Renal cortical epithelial cell (primary cell): ENCODE measurements at regions not wholly inside any gene's neighbourhood (a gene's known extent, or its start where the extent isn't known, plus 50 kb on each side); places are given as distances from the start of the nearest gene placed in this dataset.
"Not testable (repeated sequence)": the region's sequence is repeated elsewhere in the genome, so short reads cannot be mapped to it uniquely, and the experiment has no call there.

ENCODE experiments used
- DNase-seq: peaks from one replicate; pipeline ENCODE4 v3.0.0-alpha.2; 2011; ENCODE audit warnings: low read depth

DNA sequence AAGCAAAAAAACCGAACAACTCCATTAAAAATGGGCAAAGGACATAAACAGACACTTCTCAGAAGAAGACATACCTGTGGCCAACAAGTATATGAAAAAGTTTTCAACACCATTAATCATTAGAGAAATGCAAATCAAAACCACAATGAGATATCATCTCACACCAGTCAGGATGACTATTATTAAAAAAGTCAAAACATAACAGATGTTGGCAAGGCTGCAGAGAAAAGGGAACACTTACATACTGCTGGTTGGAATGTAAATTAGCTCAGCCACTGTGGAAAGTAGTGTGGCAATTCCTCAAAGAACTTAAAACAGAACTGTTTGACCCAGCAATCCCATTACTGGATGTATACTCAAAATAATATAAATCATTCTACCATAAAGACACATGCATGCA is 436.3 kb downstream of the KLHL13 start:
- DNase-seq = no peak

DNA sequence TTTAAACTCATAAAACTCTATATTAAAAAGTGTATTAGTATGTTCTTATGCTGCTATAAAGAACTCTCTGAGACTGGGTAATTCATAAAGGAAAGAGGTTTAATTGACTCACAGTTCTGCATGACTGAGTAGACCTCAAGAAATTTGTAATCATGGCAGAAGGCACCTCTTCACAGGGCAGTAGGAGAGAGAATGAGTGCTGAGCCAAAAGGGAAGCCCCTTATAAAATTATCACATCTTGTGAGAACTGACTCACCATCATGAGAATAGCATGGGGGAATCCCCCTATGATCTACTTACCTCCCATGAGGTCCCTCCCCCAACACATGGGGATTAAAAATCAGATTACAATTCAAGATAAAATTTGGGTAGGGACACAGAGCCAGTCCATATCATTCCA is 463.2 kb downstream of the KLHL13 start:
- peak; percentile 4 for DNase-seq

DNA sequence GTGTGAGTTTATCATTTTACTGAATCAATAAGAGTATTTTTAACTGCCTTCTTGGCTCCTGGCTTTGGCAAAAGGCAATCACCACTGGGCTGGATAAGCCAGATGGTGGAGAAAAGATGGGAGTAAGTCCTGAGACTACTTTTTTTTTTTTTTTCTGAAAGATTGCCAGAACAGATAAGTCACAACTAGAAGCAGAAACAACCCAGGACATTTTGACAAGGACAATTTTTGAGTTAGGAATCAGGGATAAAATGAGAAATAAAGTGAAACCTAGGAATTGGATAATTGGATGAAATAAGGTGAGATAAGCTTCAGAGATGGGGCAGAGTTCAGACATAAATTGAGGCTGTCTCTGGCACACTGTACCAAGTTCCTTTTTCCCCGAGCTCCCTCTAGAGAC is 471.0 kb downstream of the KLHL13 start:
- DNase-seq = no peak

DNA sequence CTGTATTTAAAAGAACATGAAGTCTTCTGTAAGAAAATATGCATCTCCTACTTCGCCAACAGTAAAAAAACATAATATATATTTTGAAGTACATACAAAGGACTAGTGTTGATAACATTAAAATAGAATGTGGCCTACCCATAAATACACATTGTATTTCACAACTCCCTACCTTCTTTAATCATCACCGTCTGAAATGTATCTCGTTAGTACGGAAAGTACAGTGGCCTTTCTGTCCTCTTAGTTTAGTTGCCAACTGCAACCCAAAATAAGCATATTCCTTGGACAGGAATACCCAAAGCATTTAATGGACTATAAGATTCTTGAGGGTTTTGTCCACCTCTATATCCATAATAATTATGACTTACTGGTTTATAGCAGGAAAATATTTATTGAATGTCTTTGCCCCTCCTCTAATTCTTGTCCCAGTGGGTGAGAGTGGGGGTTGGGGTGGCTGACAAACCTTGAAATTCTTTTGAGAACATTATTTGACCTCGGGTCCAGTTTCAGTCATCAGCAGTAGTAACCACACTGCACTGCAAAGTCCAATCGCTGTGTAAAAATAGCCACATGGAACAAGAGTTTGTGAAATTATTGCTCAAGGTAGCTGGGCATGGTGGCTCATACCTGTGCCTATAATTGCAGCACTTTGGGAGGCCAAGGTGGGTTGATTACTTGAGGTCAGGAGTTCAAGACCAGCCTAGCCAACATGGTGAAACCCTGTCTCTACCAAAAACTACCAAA is 474.5 kb downstream of the KLHL13 start:
- DNase-seq = peak; percentile 2

DNA sequence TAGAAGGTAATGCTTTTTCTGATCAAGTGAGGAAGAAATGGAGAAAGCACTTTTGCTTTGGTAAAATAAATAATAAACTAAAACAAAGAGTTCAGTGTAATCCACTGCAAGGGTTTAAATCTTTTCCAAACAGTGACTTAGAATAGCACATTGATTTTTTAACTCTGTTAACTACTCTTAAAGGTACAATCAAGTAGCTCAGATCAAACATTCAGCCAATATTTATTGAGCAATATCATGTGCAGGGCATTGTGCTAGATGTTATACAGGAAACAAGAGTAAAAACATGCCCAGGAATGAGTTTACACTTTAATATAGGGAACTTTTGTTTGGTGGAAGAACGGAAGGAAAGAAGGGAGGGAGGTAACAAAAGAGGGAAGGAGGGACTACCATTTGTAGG is 479.8 kb downstream of the KLHL13 start:
- DNase-seq = no peak

DNA sequence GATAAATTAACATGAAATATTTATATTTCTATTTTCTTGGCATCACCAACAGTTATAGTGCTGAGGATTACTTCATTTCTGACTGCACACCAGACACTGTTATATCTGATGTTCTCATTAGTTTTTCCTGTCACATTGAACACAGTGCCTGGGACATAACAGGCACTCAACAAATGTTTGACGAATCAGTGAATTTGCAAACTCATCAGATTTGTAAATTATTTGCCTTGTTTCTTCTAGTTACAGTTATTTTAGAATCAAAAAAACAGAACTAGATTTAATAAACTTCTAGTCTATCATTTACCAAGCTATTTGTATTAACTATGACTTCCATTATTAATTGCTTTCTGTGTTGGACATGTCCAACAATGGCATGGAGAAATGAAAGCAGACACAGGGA is 483.3 kb downstream of the KLHL13 start:
- DNase-seq = no peak

DNA sequence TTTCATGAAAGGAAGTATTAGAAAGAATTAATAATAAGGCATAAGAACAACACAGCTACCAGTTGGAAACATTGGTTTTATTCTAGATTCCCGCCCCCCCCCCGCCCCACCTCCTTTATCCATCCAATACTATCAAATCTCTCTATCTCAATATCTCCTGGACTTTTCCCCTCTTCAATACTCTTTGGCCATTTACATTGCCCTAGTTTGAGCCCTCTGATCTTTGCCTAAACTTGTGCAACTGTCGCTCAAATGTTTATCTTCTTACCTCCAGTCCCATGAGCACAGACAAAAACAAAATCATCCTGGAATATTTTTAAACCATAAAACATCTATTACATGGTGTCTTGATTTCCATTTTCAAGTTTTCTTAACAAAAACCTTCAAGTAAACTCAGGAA is 488.2 kb downstream of the KLHL13 start:
- no peak for DNase-seq

DNA sequence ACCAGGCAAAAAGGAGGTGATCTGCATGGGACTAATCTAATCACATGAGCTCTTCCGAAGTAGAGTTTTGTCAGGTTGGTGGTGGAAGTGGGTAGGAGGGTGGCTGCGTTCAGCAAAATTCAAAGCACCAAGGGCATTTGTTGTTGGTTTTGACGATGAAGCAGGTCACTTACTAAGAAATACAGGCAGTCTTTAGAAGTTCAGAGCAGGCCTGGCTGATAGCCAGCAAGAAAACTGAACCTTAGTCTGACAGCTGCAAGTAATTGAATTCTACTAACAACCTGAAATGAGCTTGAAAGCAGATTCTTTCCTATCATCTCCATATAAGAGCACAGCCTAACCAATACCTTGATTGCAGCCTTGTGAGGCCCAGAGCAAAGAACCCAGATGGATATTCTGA is 505.8 kb downstream of the KLHL13 start:
- DNase-seq = no peak

DNA sequence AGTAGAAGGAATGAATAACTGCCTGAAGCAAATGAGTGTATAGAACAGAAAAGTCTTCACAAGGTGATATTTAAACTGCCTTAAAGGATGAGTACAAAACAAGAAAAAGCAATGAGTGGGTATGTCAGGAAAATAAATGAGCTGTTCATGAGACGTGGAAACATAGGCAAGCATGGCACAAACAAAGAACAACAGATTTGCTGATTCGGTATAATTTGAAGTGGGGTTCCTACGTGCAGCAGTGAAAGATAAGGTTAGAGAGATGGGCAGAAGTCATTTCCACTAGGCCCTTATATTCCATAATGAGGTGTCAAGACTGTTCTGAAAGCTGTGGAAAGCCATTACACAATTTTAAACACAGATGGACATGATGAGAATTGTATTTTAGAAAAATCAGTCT is 506.6 kb downstream of the KLHL13 start:
- DNase-seq = no peak

DNA sequence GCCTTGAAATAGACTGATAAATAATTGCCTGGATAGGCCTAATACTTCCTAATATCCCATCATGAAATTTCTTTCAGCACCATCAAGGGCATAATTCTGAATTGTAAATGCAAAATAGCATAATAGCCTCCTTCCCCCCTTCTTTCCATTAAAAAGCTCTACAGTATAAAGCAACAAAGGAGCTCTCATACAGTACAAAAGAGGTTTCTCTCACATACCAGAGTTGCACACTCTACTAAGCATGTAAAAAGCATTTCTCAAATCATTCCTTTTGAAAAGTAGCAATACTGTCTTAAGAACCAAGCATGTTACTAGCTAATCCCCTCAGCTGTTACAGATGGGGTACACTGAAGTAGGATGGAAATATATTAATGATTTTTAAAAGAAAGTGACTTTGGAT is 509.0 kb downstream of the KLHL13 start:
- DNase-seq = no peak

DNA sequence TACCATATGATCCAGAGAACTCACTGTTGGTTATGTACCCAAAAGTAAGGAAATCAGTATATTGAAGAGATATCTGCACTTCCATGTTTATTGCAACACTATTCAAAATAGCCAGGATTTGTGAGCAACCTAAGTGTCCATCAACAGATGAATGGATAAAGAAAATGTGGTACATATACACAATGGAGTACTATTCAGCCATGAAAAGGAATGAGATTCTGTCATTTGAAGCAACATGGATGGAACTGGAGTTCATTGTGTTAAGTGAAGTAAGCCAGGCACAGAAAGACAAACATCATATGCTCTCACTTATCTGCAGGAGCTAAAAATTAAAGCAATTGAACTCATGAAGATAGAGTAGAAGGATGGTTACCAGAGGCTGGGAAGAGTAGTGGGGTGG is 510.5 kb downstream of the KLHL13 start:
- not testable (repeated sequence) for DNase-seq

DNA sequence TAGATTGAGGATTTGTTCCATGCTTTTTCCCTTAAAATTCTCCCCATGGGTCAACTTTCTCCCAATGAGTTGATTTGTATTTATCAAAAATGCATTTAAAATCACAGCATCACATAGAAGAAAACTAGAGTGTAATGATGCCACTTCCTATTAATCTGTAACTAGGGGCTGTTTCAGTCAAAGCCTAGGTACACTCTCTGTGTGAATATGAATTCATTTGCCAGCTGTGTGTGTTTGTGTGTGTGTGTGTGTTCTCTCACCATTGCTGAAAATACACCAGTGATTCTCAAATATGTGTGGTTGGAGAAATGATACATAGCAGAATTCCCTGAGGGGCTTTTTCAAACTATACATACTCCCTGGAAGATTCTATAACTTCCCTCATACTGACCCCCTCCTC is 546.5 kb downstream of the KLHL13 start:
- no peak for DNase-seq

DNA sequence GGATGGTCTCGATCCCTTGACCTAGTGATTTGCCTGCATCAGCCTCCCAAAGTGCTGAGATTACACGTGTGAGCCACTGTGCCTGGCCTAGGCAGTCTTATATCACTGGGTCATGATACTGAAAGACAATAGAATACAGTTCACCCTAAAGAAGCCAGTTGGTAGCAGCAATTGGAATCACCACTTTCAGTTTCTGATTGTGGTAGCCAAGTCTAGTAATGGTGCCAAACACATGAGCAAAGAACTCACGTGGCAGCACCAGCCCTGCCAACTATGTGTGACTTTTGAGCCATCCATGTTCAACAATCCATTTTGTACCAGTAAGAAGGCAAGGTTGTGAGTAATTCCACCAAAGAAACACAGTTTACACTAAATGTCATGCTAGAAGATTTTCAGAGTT is 548.4 kb downstream of the KLHL13 start:
- DNase-seq = no peak

DNA sequence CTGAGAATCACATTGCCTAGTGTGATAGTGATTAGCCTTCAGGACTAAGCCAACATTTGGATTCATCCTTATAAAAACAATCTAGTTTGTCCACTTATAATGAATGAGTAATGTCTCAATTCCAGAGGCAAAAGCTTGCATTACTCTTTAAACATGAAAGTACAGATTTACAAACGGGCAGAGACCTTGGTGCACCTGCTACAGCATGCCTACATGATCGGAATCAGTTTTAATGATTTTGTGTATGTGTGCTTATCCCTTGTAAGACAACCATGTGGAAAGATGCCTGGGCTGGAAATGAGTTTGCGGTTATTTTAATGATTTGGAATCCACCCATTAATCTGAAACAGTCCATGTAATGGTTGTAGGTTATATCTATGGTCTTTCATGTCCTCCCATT is 572.7 kb downstream of the KLHL13 start:
- no peak for DNase-seq

DNA sequence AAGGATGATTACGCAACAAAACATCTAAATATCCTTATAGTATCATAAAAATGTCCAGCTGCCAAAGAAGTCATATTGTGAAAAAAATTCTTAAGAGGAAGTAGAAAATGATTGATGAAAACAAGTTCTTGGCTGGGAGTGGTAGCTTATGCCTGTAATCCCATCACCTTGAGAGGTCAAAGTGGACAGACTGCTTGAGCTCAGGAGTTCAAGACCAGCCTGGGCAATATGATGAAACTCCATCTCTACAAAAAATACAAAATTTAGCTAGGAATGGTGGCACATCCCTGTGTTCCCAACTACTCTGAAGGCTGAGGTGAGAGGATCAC is 577.6 kb downstream of the KLHL13 start:
- no peak for DNase-seq

DNA sequence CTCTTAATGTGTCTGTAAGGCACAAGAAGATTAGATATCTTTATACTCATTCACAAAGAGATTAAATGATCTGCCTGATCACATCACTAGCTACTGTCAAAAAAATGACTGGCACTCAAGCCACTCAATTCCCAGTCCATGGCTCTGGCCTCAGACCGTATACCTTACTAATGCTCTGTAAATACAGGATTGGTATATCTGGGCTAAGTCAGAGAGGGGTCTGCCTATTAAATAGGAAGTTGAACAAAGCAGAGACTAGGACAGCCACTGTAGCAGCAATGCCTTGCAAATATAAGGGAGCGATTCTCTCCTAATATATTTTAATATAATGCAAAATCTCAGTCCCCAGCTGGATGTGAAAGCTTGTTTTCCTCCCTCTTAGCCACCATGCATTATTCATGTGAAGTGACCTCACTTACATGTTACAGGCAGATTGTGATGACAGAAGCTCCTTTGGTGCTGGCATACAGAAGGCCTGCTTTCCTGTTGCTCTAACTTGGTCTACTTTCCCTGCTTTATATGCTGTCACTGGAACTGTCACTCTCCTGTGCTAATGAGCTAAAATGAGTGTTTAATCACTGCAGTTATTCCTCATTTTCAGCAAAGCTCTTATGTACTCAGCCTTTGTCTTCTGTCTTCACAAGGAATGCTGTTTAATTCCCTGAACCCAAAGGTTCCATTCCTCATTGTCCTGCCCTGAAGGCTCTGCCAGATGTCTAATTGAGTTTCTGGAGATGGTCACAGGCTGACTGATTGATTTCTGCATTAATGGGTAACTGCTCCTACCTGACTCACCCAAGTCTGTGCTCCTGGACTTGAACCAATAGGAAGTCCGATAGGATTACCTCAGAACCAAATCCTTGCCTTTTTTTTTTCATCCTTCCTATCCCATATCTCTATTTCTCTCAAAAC is 578.2 kb downstream of the KLHL13 start:
- DNase-seq = peak; percentile 71

DNA sequence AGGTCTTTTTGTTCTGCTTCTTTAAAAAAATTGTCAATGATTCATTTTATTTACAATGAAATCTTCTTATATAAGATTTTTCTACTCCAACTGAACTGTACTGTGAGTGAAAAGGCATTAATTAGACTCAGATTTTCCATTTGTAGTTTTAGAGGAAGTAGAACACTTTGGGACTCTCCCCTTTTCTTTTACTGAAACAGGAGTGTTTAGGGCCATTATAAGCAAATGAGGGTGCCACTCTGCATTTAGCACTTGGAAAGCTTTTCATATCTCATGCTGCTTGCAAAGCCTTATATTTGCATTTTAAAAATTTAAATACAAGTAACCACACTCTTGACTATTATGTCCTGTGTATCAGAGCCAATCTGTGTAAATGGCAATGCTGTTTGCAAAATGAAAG is 584.3 kb downstream of the KLHL13 start:
- DNase-seq = no peak

DNA sequence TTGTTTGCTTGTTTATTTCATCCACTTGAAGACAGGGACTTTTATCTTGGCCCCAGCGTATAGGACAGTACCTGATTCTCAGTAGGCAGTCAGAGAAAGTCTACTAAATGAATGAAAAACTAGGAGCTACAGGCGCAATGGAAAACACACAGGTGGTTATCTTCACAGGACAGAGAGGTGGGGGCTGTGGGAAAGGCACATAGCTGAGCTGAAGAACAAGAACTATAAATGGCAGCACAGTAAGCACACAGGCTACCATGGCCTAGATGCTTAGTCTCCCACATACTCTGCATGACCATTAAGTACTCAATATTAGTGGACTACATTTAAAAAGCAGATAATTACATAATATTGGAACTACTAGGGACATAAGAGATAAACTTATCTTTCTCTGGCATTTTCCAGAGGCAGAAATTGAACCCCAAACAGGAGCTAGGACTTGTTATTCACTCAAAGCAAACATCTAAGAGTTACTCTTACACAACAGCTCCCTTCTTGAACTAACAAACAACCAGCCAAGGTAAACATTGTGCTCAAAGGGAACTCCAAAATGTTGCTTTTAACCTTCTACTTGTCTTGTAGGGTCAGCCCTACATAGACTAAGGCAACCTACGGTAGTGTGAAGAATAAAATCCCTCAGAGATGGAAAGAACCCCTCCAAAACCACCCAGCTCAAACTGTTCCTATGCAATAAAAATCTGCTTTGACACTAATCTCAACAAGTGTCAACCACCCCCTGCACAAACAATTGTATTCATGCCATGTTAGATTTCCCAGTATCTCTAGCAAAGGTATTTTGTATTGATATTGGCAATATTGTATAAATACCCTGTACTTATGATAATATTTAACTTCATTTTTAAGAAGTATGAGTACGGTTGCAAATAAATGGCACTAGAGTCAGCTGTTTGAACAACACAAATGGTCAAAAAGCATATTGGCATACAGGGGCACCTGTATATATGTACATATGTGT is 593.6 kb downstream of the KLHL13 start:
- peak; percentile 6 for DNase-seq

DNA sequence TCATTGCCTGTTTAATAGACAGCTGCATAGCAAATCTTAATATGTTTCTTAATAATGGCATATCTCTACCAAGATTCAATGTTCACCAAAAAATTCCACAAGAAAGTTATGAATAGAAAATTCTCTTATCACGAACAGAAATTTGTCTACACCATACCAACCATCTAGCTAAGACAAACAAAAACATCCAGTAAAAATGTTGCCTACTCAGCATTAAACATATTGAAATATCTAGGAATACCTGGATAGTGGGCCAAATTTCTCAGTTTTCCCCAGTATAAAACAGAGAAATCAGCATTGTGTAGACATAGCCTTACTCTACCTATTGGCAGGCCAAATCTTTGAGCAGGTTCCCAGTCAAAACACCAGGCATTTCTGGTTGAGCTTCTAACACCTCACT is 598.6 kb downstream of the KLHL13 start:
- DNase-seq = no peak

DNA sequence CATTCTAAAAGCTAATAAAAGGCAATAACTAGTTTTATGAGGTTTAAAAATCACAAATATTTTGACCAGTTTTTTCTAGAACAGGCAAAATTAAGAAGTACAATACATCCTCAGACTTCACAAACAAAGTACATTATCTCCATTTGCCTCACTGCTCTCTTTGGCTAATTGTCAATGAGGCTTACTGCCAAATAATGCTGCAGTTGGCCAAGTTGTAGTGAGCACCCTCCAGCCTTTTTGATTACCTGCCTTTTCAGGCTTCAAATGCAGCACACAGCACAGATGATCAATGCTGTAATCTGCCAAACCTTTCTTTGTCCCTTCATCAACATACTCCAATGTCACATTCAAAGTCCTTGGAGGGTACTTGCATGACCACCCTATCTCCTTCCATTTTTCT is 605.2 kb downstream of the KLHL13 start:
- DNase-seq = no peak

DNA sequence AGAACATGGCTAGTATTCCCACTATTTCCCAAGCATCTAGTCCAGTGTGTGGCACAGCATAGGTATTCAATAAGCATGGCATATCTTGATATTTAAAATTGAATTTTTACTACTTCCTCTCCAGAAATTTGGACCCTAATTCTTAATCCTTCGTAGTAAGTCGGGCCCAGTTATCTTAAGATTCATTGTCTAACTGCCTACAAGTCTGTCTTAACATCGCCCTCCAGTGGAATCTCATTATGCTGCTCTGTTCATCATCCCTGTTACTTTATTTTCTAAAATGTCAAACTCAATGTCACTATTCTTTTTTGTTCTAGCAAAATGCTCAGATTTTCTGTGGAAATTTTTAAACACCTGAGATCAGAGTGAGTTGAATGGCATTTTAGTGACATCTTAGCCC is 606.2 kb downstream of the KLHL13 start:
- DNase-seq = peak; percentile 18

DNA sequence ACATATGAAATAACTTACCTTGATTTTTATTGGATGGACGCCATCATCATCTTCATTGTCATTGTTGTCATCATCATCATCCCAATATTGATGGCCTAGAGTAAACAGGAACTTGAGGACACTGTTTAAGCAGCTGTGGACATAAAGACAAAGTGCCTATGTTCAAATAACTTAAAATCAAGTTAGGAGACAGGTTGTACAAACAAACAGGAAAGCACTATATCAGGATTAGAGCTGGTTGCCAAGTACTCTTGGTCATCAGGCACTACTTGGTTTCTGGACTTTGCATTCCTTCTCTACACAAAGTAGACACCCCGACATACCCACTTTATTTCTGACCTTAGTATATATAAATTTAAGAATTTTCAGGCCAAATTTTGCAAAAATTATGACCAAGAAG is 608.6 kb downstream of the KLHL13 start:
- no peak for DNase-seq
